Heart left ventricle (tissue), 13 donors: ENCODE measurements at regions not wholly inside any gene's neighbourhood (a gene's known extent, or its start where the extent isn't known, plus 50 kb on each side); places are given as distances from the start of the nearest gene placed in this dataset.

ENCODE experiments used
- POLR2A ChIP-seq, 2 donors: fragments of 450-650 bp; IDR thresholded peaks; one replicate each; pipeline ENCODE4 v1.6.1; 2017; ENCODE audit warnings: antibody characterized with exemption in 2 of 2, mild to moderate bottlenecking in 2 of 2, moderate library complexity in 2 of 2
- TF ChIP-seq, protein P1 (sequence below), 12 donors: fragments of 200-600 bp; sonication (generic) in 4 of 12; IDR thresholded peaks; one replicate each; pipeline versions ENCODE4 v1.5.0 to v1.8.0; 2018 to 2022; ENCODE audit warnings: antibody characterized with exemption in 12 of 12, mild to moderate bottlenecking in 5 of 12
- donor health status: ischemic (EF 13 %, LVEDD 7.1; RV severe dilation, severe dysfunction).
- donor health status: DM: no; HTN: yes; CAD: no.
- donor health status: DM: no; HTN: no; CAD: no.
- donor health status: ischemic (EF 25% LVEDD 6.9; RV normal size, moderate dysfunction).
- donor health status: ischemic (EF 25% LVEDD 5.7; RV mildly dilated, moderate dysfunction).
- donor health status: ischemic (EF 35%, LVEDD 5.7; RV mildly dilated, moderate dysfunction).
- donor health status: nonischemic (EF 11% LVEDD 7.7; RV severe dilation, severe dysfunction).
- donor health status: DM: yes; HTN: yes; CAD: no.
- donor health status: PGD.
- donor health status: ischemic (EF 29% LVEDD 5.4; RV normal size, mild dysfunction).
- donor health status: nonischemic (EF 23%, LVEDD 6.1; RV moderate dilation, normal function).

DNA sequence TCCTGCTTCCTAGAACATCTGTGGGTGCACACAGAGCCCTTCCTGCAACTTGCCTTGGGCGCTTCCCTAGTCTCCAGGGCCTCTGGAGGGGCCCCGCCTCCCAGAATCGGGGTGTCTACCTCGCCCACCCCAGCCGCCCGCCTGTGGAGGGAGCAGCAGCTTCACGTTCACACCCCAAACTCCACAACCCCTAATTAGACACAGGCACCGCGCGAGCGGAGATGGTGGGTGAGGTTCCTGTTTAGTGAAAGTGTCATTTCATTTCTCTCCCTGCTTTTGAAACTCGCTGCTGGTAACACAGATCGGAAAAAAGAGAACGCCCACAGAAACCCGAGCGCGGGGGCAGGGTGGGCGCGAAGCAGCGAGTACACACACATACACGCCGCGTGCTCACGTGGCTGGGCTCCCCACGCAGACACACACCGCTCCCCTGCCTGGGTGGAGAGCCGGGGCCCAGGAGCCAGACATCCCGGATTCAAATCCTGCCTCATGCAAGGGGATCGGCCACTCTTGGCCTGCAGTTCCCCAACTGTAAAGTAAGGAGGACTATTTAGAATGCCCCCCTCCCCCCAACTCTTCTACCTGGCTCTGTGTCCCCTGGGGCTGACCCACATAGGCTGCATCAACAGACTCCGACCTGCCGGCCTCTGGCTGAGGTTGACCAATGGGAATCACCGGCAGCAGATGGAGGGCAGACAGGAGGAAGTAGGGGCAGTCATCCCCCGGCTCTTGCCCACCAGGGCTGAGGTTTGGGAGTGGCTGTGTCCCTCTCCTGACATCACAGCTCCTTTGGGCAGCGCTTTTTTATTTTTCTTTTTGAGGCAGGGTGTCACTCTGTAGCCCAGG, 79.2 kb upstream of the NCOR2 start:
- TF ChIP-seq, protein P1, sequence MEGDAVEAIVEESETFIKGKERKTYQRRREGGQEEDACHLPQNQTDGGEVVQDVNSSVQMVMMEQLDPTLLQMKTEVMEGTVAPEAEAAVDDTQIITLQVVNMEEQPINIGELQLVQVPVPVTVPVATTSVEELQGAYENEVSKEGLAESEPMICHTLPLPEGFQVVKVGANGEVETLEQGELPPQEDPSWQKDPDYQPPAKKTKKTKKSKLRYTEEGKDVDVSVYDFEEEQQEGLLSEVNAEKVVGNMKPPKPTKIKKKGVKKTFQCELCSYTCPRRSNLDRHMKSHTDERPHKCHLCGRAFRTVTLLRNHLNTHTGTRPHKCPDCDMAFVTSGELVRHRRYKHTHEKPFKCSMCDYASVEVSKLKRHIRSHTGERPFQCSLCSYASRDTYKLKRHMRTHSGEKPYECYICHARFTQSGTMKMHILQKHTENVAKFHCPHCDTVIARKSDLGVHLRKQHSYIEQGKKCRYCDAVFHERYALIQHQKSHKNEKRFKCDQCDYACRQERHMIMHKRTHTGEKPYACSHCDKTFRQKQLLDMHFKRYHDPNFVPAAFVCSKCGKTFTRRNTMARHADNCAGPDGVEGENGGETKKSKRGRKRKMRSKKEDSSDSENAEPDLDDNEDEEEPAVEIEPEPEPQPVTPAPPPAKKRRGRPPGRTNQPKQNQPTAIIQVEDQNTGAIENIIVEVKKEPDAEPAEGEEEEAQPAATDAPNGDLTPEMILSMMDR (IDR thresholded peaks at IDR 0.05): no peak
- TF ChIP-seq POLR2A (IDR thresholded peaks at IDR 0.05): no peak
